HepG2 (cell line): ENCODE measurements at regions not wholly inside any gene's neighbourhood (a gene's known extent, or its start where the extent isn't known, plus 50 kb on each side); places are given as distances from the start of the nearest gene placed in this dataset.

Experiments
- ARNTL ChIP-seq: sonication (generic); formaldehyde crosslinking; IDR thresholded peaks from 2 replicates; pipeline ENCODE4 v1.4.0; 2020; ENCODE audit warnings: mild to moderate bottlenecking, missing genetic modification reagents
- BRF2 ChIP-seq: sonication (generic); formaldehyde crosslinking; IDR thresholded peaks from 2 replicates; pipeline ENCODE4 v1.8.1; 2022; ENCODE audit warnings: mild to moderate bottlenecking, missing genetic modification reagents
- CBX5 ChIP-seq: sonication (generic); formaldehyde crosslinking; IDR thresholded peaks from 2 replicates; pipeline ENCODE4 v1.4.0; 2020; ENCODE audit warnings: missing genetic modification reagents, borderline replicate concordance
- ELK4 ChIP-seq: sonication (generic); formaldehyde crosslinking; IDR thresholded peaks from 2 replicates; pipeline ENCODE4 v1.9.0; 2021; ENCODE audit warnings: missing genetic modification reagents, borderline replicate concordance
- FOXP4 ChIP-seq: sonication (generic); formaldehyde crosslinking; IDR thresholded peaks from 2 replicates; pipeline ENCODE4 v1.4.0; 2020; ENCODE audit warnings: missing genetic modification reagents
- GABPA ChIP-seq, 2 experiments: IDR thresholded peaks; 2 replicates each; pipeline ENCODE4 v1.6.1; 2011 to 2016; ENCODE audit warnings: low read depth in 2 of 2, low read length in 1 of 2, missing biosample characterization in 1 of 2, missing genetic modification characterization in 1 of 2
- MXI1 ChIP-seq: IDR thresholded peaks from 3 replicates; pipeline ENCODE4 v1.6.1; 2012; ENCODE audit warnings: low read depth, low read length, inconsistent platforms, borderline replicate concordance
- NFE2L1 ChIP-seq: sonication (generic); formaldehyde crosslinking; IDR thresholded peaks from 2 replicates; pipeline ENCODE4 v1.4.0; 2020; ENCODE audit warnings: missing genetic modification reagents, mild to moderate bottlenecking, borderline replicate concordance
- PRDM10 ChIP-seq: sonication (generic); formaldehyde crosslinking; IDR thresholded peaks from 2 replicates; pipeline ENCODE4 v1.4.0; 2020; ENCODE audit warnings: low read depth, missing genetic modification reagents
- RFX1 ChIP-seq: fragments of 450-650 bp; IDR thresholded peaks from 2 replicates; pipeline ENCODE4 v1.6.1; 2017
- TARDBP ChIP-seq: sonication (generic); formaldehyde crosslinking; IDR thresholded peaks from 2 replicates; pipeline ENCODE4 v1.8.0; 2022; ENCODE audit warnings: mild to moderate bottlenecking, missing genetic modification reagents
- XBP1 ChIP-seq: sonication (generic); formaldehyde crosslinking; IDR thresholded peaks from 2 replicates; pipeline ENCODE4 v1.5.0; 2020; ENCODE audit warnings: missing genetic modification reagents
- ZNF484 ChIP-seq: sonication (generic); formaldehyde crosslinking; IDR thresholded peaks from 2 replicates; pipeline ENCODE4 v1.5.1; 2020; ENCODE audit warnings: mild to moderate bottlenecking, low read depth, missing genetic modification reagents, borderline replicate concordance
- ZNF614 ChIP-seq: IDR thresholded peaks from 2 replicates; pipeline ENCODE4 v1.6.1; 2018; ENCODE audit warnings: missing biosample characterization, missing genetic modification reagents, inconsistent platforms, borderline replicate concordance
- ZNF687 ChIP-seq: sonication (generic); formaldehyde crosslinking; IDR thresholded peaks from 2 replicates; pipeline ENCODE4 v1.5.1; 2020; ENCODE audit warnings: mild to moderate bottlenecking, missing genetic modification reagents, moderate library complexity
- ZZZ3 ChIP-seq: sonication (generic); formaldehyde crosslinking; IDR thresholded peaks from 2 replicates; pipeline ENCODE4 v1.4.0; 2020; ENCODE audit warnings: missing genetic modification reagents, mild to moderate bottlenecking, borderline replicate concordance

GRCh38 chr20:50372770-50373088 lies 137.5 kb upstream of the PTPN1 start (continued):
- TF ChIP-seq ZNF484 (CRISPR knock-in tag) (no peak), ZNF687 (peak; percentile 65), PRDM10 (CRISPR knock-in tag) (no peak), XBP1 (CRISPR knock-in tag) (no peak), ZZZ3 (CRISPR knock-in tag) (no peak), CBX5 (CRISPR knock-in tag) (no peak), BRF2 (no peak), ZNF614 (CRISPR knock-in tag) (no peak), ELK4 (CRISPR knock-in tag) (no peak), MXI1 (no peak), NFE2L1 (CRISPR knock-in tag) (no peak), FOXP4 (CRISPR knock-in tag) (peak; percentile 61), GABPA (IDR thresholded peaks at IDR 0.05; ENCODE audit: low read depth, low read length) (no peak), GABPA (CRISPR knock-in tag; IDR thresholded peaks at IDR 0.05; ENCODE audit: low read depth) (no peak), RFX1 (no peak), TARDBP (no peak), ARNTL (CRISPR knock-in tag) (no peak)
